ENCODE measurements at regions not wholly inside any gene's neighbourhood (a gene's known extent, or its start where the extent isn't known, plus 50 kb on each side); places are given as distances from the start of the nearest gene placed in this dataset.

DNA sequence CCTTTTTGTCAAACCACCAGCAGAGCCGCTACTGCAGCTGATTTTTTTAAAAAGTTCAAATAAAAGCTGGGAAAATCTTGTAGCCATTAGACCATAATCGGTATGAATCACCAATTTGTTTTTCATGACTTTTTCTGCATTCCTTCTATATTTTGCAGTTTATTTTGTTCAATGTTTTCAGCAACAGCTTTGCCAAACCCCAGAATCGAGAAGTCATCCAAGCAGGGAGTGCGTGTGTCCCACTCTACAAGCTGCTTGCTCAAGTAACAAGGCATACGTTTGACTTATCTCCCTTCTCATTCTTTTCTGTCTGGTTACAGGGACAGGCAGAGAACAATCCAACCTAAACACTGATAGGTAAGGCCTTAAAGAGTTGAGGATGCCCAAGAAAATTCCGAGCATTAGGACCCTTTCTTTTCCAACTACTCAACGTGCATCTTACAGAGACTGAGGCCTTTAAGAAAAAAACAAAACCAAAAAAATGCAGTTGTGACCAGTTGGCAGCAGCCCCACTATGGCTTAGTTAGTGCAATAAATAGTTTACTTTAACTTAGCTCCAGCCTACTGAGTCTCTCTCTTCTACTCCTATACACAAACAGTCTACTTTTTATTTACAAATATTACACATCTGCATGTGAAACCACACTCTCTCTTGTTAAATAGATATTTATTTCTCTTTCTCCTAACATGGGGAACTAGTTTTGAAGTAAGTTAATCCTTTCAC lies 134.7 kb upstream of the SLIT3 start:
- Histone ChIP-seq H3K9me3 (replicated peaks; ENCODE audit: control insufficient read depth, insufficient read depth, low read length) (no peaks in the 10 kb centered on the region), H3K27ac (ENCODE audit: insufficient read depth, low read depth, low read length) (no peak overlapping the region), H3K27me3 (ENCODE audit: control insufficient read depth in 2 of 2, insufficient read depth in 2 of 2, low read length in 2 of 2) (no peaks in the 10 kb centered on the region), H3K9ac (replicated peaks; ENCODE audit: extremely low read depth, insufficient read depth, low read length) (no peak overlapping the region), H3K36me3 (ENCODE audit: control insufficient read depth in 2 of 2, extremely low read depth in 1 of 2, insufficient read depth in 2 of 2, low read length in 2 of 2) (no peaks in the 10 kb centered on the region), H3K4me1 (ENCODE audit: control insufficient read depth, extremely low read depth, insufficient read depth, low read length) (peaks cover 7% of the 10 kb centered on the region), H3K4me2 (ENCODE audit: insufficient read depth, low read length) (no peak overlapping the region), H4K20me1 (replicated peaks; ENCODE audit: control insufficient read depth, extremely low read depth, insufficient read depth, low read length) (no peaks in the 10 kb centered on the region), H2AFZ (ENCODE audit: low read depth, low read length) (no peak overlapping the region), H3K4me3 (replicated peaks in 1 of 3; ENCODE audit: insufficient read depth in 1 of 3, low read depth in 1 of 3, low read length in 3 of 3) (no peak overlapping the region), H3K9me1 (replicated peaks; ENCODE audit: control insufficient read depth, extremely low read depth, insufficient read depth, low read length) (no peaks in the 10 kb centered on the region), H3K79me2 (ENCODE audit: control insufficient read depth, insufficient read depth, low read length) (no peaks in the 10 kb centered on the region)
- intact Hi-C loops (cut with micrococcal nuclease), result no loop called here
- BruUV-seq (replicated peaks), result no TSS peak
- TF ChIP-seq POLR2AphosphoS5 (IDR thresholded peaks at IDR 0.05; ENCODE audit: insufficient read depth, low read depth, low read length) (no peak), MYC (IDR thresholded peaks at IDR 0.05; ENCODE audit: low read depth, low read length) (no peak), MAX (IDR thresholded peaks at IDR 0.05; ENCODE audit: insufficient read depth, insufficient read length) (no peak), POLR2A (IDR thresholded peaks at IDR 0.05; ENCODE audit: low read depth, low read length) (no peak), CTCF (IDR thresholded peaks at IDR 0.05; ENCODE audit: extremely low read depth in 1 of 2, insufficient read depth in 1 of 2, low read depth in 1 of 2, low read length in 2 of 2) (no peak), FOS (IDR thresholded peaks at IDR 0.05; ENCODE audit: borderline replicate concordance, insufficient read depth, low read length) (no peak)
- ChIA-PET POLR2A (no interaction called here), CTCF (no interaction called here)
- DNase-seq (ENCODE audit: low read depth, low spot score) (no peak), FAIRE-seq (no peak)
- dilution Hi-C loops (cut with MboI; ENCODE audit: extremely low pct_ligation_motif_present, low sequenced_read_pairs), result no loop called here

Measured in endothelial cell of umbilical vein (primary cell).